ENCODE measurements at regions not wholly inside any gene's neighbourhood (a gene's known extent, or its start where the extent isn't known, plus 50 kb on each side); places are given as distances from the start of the nearest gene placed in this dataset.

DNA sequence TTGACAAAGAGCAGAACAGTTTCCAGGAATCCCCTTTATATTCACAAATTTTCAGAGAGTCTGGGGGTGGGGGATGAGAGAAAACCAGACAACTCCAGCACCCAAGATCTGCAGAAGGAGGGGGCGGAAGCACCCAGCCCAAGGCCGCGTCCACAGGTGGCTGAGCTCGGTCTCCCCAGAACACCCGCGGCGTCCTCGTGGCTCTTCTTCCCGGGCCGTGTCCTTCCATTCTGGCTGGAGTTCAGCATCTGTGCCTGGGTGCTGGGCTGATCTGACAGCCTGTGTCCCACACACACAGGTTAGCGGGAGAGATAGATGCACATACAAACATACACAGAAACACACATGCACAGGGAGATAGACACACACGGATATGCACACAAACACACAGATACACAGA is 455.8 kb upstream of the SALL3 start:
- Mint-ChIP-seq H3K27me3 (no peaks in the 10 kb centered on the region), H3K9me3 (peaks cover 5% of the 10 kb centered on the region), H3K4me1 (no peaks in the 10 kb centered on the region), H3K27ac (no peak overlapping the region), H3K36me3 (ENCODE audit: low read depth) (no peaks in the 10 kb centered on the region), H3K4me3 (no peak overlapping the region)
- no peak for ATAC-seq (replicated peaks)

DNA sequence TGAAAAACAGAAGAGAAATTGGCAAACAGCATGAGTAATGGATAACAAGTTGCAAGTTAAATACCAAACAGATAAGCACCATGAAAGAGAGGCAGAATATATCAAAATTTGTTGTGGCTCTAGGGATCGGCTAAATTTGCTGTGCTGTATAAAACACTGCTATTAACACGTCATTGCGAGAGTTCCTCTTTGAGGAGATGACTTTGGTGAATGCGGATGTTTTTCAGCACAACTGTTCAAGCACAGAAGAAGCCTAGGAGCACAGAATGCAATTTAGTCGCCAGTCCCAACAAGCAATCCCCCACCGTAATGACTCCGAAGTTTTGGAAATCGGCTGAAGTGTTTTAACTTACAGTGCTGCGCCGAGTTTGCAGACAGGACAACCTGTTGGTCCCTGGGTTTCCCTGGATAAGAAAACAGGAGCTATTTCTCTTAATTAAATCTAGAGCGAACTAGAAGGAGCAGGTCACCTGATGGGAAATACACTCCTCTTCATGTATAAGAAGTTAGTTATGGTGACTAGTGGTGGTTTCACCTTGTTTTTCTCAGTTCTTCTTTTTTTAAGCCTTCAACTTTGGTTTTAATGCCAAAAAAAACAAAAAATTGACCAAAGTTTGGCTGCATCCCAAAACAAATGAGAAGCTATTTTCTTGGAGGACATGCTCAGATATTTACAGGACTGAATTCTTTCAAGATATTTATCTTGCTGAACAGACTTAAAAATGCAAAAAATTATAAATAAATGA is 454.1 kb upstream of the SALL3 start:
- no peak for ATAC-seq (replicated peaks)
- Mint-ChIP-seq H3K27me3 (peaks cover 5% of the 10 kb centered on the region), H3K4me1 (no peaks in the 10 kb centered on the region), H3K27ac (no peak overlapping the region), H3K4me3 (no peak overlapping the region), H3K9me3 (peaks cover 5% of the 10 kb centered on the region), H3K36me3 (ENCODE audit: low read depth) (no peaks in the 10 kb centered on the region)

DNA sequence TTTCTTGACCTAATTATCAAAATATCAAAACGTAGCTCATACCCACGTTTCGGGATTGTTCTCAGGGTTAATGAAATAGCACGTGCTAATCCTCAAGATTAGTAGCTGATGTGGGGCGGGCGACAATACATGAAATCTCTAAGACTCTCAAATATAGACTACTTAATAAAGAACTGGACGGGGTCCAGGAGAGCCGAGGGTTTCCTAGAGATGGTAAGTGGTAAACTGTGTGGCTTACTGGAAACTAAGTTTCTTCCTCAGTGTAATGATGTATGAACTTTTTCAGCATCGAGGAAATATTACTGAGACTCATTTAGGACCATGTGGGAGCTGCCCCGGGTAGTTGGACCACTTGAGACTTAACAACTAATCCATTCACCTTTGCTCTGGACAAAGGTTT is 453.3 kb upstream of the SALL3 start:
- H3K4me1 Mint-ChIP-seq = no peaks in the 10 kb centered on the region
- H3K27ac Mint-ChIP-seq = no peak overlapping the region
- peaks cover 6% of the 10 kb centered on the region for H3K27me3 Mint-ChIP-seq
- no peaks in the 10 kb centered on the region for H3K36me3 Mint-ChIP-seq (ENCODE audit: low read depth)
- H3K9me3 Mint-ChIP-seq = peaks cover 5% of the 10 kb centered on the region
- no peak for ATAC-seq (replicated peaks)
- no peak overlapping the region for H3K4me3 Mint-ChIP-seq

DNA sequence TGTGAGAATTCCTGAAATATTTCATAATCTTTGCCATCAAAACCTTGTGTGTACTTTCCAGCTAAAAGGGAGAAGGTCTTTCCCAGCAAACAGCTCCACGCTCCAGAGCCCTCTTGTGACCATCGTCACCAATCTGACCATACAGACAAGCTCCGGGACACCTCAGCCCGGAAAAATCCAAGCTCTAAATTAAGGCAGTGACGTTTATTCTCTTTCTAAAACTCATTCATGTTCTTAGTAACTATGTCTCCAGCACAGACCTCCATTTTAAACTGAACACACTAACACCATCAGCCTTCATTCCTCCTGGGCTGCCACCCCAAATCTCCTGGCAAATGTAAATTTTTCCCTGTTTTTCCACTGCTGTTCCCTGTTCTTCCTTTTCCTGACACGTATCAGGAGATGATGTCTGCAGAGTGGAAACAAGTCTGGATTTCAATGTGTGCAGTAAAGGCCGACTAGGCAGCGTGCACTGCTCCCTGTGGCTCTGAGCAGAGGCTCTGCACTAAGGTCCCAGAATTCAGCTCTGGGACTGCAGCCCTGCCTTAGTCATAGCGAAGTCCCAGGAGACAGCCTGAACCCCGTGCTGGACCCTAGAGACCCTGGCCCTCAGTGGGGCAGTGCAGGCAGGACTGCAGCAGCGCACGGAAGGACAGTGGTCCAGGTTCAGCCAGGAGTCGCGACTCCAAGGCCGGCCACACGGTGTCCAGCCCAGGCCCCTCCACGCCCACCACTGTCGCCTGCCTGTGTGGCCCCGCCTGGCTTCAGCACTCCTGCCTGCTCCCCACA is 452.5 kb upstream of the SALL3 start:
- Mint-ChIP-seq H3K4me1 (no peaks in the 10 kb centered on the region), H3K27me3 (peaks cover 6% of the 10 kb centered on the region), H3K36me3 (ENCODE audit: low read depth) (no peaks in the 10 kb centered on the region), H3K4me3 (no peak overlapping the region), H3K27ac (no peak overlapping the region), H3K9me3 (peaks cover 5% of the 10 kb centered on the region)
- ATAC-seq (replicated peaks) = no peak

DNA sequence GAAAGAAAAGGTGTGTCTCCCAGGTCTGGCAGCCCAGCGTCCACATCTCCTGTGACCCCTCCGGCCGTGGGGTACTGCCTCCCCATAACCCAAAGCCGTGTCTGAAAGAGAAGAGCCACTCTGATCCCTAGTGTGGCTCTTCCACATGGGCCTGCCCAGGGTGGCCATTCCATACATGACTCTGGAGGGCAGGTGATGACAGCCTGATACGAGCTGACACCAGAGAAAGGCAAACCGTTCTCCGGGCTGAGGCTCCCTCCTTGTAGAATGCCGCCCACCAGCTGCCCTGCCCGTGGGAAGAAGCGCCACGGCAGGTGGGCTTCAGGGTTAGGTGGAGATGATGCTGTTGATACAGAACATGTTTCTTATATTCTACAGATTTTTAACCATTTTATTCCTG is 451.6 kb upstream of the SALL3 start:
- Mint-ChIP-seq H3K27me3 (peaks cover 6% of the 10 kb centered on the region), H3K27ac (no peak overlapping the region), H3K9me3 (peaks cover 2% of the 10 kb centered on the region), H3K36me3 (ENCODE audit: low read depth) (no peaks in the 10 kb centered on the region), H3K4me1 (no peaks in the 10 kb centered on the region), H3K4me3 (no peak overlapping the region)
- ATAC-seq (replicated peaks) = no peak

DNA sequence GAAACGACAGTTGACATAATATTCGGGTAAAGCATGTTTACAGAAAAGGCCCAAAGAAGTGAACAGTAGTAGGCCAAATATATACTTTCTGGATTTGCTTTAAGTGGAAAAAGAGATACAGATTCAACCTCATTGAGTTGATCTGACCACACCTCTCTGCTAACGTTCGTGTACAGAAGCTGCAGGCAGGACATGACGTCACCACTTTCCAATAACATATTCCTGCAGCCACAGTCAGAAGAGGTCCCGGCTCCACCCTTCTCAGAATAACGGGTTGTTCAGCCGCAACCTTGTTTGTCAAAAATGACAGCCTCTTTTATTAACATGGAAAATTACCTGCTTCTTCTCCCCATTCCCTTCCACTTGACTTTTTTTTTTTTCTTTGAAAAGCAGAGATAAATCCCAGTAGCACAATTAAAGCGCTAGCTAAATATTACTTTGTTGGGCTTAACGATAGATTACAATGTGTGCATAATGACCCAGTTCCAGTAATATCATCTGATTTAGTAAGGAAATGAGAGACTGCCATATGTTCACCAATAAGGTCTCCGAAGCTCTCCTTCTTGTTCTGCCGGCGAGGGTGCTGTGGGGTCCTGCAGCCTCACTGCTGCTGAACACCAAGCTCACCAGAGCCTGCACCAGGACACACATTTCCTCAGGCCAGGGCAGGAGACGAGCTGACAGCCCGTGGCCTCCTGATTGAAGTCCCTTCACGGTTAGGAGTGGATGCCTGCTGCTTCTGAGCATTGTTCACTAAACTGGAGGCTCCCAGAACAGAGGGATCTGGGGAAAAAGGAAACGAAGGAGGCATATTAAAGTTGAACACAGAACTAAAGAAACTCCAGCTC is 451.0 kb upstream of the SALL3 start:
- H3K36me3 Mint-ChIP-seq (ENCODE audit: low read depth) = no peaks in the 10 kb centered on the region
- no peak overlapping the region for H3K4me3 Mint-ChIP-seq
- ATAC-seq (replicated peaks) = no peak
- no peak overlapping the region for H3K27ac Mint-ChIP-seq
- H3K27me3 Mint-ChIP-seq = peaks cover 9% of the 10 kb centered on the region
- H3K4me1 Mint-ChIP-seq = no peaks in the 10 kb centered on the region
- no peaks in the 10 kb centered on the region for H3K9me3 Mint-ChIP-seq

DNA sequence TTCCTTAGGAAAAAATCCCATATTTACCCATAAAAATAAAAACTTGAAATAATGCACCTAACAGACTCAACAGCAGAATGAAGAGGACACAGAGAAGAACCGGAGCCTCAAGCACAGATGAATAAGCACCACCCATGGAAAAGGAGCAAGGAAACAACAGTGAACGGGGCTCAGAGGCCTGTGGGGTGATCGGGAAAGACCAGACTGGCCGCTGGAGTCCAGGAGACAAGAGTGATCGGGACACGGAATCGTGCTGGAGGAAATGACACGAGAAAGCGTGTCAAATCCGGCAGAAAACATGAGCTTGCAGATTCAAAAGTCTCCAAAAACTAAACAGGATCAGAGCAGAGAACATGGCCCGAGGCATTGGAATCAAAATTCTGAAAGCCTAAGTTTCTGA is 448.0 kb upstream of the SALL3 start:
- H3K27me3 Mint-ChIP-seq = peaks cover 9% of the 10 kb centered on the region
- H3K4me3 Mint-ChIP-seq = no peak overlapping the region
- H3K9me3 Mint-ChIP-seq = no peaks in the 10 kb centered on the region
- H3K4me1 Mint-ChIP-seq = no peaks in the 10 kb centered on the region
- no peak overlapping the region for H3K27ac Mint-ChIP-seq
- no peak for ATAC-seq (replicated peaks)
- no peaks in the 10 kb centered on the region for H3K36me3 Mint-ChIP-seq (ENCODE audit: low read depth)

DNA sequence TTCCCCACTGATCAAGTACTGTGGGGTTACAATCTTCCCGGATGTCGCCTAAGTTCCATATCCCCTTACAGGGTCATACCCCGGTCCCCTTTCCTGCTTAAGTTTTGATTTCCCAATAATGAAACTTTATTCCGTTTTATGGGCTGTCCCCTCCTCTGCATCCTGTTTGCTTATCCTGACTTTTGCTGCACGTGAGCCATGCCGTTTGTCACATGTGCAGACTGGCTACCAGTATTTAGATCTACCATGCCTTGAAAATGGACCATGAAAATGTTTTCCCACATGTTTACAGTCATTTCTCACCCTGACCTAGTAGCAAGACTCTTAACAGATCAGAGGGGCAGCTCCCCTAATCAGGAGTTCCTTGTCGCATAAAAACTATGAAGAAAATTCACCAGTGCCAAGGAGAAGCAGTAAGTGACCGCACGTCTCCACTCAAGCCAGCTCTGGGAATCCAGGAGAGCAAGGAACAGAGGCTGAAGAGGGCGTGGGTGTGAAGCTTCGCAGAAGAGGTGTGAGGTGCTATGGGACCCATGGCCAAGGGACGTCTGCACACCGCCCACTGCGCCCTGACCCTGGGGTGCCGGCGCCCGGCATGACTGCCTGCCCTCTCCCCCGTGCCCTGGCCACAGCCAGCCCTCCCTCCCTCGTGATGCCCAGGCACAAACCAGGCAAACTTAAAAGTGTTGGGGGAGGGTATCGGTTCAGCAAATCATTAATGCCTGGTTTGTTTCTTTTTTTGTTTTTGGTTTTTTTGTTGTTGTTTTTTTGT is 440.8 kb upstream of the SALL3 start:
- no peak overlapping the region for H3K27ac Mint-ChIP-seq
- peaks cover 3% of the 10 kb centered on the region for H3K27me3 Mint-ChIP-seq
- no peaks in the 10 kb centered on the region for H3K4me1 Mint-ChIP-seq
- no peaks in the 10 kb centered on the region for H3K36me3 Mint-ChIP-seq (ENCODE audit: low read depth)
- H3K4me3 Mint-ChIP-seq = no peak overlapping the region
- no peaks in the 10 kb centered on the region for H3K9me3 Mint-ChIP-seq
- ATAC-seq (replicated peaks) = no peak

DNA sequence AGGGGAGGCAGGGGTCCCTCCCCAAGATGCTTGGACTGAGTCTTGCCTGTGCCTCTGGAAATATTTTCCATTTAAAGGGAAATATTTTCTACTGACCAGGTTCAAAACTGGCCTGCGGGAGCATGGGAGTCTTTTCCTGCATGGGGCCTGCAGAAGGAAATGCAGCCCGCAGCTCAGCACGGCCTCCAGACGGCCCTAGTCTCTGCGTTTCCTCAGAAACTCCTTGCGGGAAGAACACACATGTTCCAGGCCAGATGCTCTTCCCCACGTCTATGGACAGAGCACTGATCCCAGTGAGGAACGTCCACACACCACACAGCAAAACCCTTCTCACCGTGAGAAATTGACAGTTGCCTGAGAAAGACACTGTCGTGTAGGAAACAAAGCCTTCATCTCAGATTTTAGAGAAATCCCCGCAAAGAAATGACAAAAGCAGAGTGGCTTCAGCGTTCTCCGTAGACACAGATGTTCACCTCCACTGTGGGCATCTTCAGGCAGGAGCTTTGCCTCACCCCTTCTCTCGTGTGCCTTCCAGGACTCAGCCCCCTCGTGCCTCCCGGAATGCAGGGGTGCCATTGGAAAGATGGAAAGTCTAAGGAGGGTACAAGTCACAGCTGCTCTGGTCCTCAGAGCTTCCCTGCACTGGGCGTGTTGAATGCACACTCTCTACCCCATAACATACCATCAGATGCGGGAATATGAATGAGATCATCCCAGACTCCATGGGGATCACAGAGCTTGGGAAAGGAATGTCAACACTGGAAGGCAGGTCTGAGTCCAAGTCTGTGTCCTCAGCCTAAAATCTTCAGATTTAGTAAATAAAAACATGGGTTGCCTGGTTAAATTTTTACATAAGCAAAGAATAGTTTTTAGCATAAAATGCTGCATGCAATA is 438.7 kb upstream of the SALL3 start:
- Mint-ChIP-seq H3K27me3 (peaks cover 9% of the 10 kb centered on the region), H3K4me3 (no peak overlapping the region), H3K4me1 (no peaks in the 10 kb centered on the region), H3K9me3 (no peaks in the 10 kb centered on the region), H3K27ac (no peak overlapping the region), H3K36me3 (ENCODE audit: low read depth) (no peaks in the 10 kb centered on the region)
- no peak for ATAC-seq (replicated peaks)

DNA sequence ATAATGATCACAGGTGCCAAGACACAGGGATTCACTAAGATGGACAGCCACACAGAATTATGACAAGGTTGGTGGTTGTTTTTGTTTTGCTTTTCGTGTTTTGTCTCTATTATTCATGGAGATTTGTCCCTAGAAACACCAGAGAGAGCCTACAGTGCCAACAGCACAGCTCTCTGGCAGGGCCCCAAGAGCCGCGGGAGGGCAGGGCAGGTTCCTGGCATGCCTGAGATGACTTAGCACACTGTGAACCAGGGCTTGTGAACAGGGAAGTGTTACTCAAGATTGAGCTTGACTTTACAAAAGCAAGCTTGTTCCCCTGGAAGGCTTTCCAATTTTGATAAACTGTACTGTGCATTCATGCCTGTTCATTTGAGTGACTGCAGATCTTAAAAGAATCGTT is 437.4 kb upstream of the SALL3 start:
- no peak for ATAC-seq (replicated peaks)
- Mint-ChIP-seq H3K4me1 (no peaks in the 10 kb centered on the region), H3K36me3 (ENCODE audit: low read depth) (no peaks in the 10 kb centered on the region), H3K4me3 (no peak overlapping the region), H3K9me3 (no peaks in the 10 kb centered on the region), H3K27me3 (peaks cover 9% of the 10 kb centered on the region), H3K27ac (no peak overlapping the region)

DNA sequence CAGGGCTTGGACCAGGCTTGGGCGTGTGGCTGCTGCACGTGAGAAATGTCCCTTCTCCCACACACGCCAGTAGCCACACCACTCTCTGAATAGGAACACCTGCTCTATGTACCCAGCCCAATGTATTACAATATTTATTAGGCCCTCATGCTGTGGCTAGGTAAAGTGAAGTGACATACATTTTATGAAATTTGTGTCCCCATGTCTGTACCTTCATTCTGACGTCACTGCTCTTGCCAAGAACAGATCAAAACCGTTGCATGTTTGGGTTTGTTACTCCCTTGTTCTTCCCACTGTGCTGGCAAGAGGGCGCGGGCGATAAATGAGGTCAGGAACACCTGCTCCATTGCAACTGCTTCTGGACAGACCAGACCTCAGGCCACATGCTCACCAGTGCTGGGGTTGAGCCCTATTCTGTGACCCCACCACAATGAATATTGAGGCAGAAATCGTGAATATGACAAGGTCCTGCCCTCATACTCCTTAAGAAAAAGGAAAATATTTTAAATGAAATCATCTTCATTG is 436.4 kb upstream of the SALL3 start:
- Mint-ChIP-seq H3K36me3 (ENCODE audit: low read depth) (no peaks in the 10 kb centered on the region), H3K4me1 (no peaks in the 10 kb centered on the region), H3K4me3 (no peak overlapping the region), H3K27ac (no peak overlapping the region), H3K9me3 (no peaks in the 10 kb centered on the region), H3K27me3 (peaks cover 9% of the 10 kb centered on the region)
- no peak for ATAC-seq (replicated peaks)

DNA sequence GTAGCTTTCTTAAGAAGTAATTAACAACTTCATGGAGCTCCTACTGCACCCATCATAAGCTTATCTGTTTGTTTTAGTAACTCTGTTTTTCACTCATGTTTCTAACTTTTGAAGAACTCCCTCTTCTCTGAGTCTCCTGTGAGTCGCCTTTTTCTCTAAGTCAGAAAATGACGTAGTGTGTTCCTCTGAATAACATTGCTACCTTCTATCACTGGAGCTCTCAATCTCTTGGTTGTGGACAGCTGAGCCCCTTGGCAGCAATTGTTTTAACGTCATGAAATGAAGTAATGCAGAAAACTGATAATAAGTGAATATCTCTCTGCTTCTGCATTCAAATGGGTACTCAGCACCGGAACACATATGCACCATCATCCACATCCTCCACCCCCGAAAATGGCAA is 433.3 kb upstream of the SALL3 start:
- ATAC-seq (replicated peaks) = no peak
- H3K27ac Mint-ChIP-seq = no peak overlapping the region
- H3K36me3 Mint-ChIP-seq (ENCODE audit: low read depth) = no peaks in the 10 kb centered on the region
- H3K27me3 Mint-ChIP-seq = peaks cover 19% of the 10 kb centered on the region
- no peak overlapping the region for H3K4me3 Mint-ChIP-seq
- no peaks in the 10 kb centered on the region for H3K4me1 Mint-ChIP-seq
- peaks cover 14% of the 10 kb centered on the region for H3K9me3 Mint-ChIP-seq

DNA sequence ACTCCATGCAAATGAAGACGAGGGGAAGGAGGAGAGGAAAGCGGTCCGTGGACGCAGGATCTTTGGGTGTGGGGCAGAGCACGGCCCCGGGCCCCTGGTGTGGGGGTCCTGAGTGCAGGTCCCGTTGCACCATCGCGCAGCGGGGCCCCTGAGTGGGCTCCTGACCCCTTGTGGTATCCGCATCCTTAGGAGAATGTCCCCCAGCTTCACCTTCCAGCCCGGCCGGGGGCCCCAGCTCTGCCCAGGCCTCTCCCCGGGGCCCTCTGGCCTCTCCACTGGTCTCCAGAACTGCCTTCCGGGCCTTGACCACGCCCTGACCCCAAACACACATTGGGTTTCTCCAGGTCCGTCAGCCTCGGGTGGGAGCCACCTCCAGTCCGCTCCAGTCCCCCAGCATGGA is 431.8 kb upstream of the SALL3 start:
- Mint-ChIP-seq H3K27me3 (peaks cover 19% of the 10 kb centered on the region), H3K4me1 (no peaks in the 10 kb centered on the region), H3K27ac (no peak overlapping the region), H3K9me3 (peaks cover 14% of the 10 kb centered on the region), H3K36me3 (ENCODE audit: low read depth) (no peaks in the 10 kb centered on the region), H3K4me3 (no peak overlapping the region)
- no peak for ATAC-seq (replicated peaks)

All from activated T-helper 17 cell treated with anti-CD3 and anti-CD28 coated beads, Interleukin-2, amount 50 U/mL, for 72 hours (primary cell).